ENCODE measurements at regions not wholly inside any gene's neighbourhood (a gene's known extent, or its start where the extent isn't known, plus 50 kb on each side); places are given as distances from the start of the nearest gene placed in this dataset.

DNA sequence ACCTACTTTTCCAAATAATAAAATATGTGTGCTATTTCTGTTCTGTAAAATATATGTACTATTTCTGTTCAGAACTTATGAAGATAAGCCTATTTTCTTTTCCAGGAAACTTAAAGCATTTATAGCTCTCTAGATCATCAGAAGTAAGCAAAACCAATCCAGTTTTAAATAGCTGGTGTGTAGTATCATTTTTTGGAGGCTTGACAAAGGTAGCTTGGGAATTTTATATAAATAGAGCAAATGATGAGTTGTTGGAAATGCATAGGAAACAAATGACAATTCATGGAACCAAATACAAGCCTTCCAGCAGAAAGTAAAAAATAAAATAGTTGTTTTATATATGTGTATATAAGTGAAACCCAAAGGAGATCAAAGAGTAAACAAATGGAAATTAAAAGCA lies 1038.1 kb upstream of the ARRDC3 start:
- intact Hi-C loops (cut with micrococcal nuclease; ENCODE audit: unreplicated experiment): no loop called here
- Histone ChIP-seq H3K36me3 (ENCODE audit: control insufficient read depth in 2 of 2, insufficient read depth in 2 of 2, low read length in 1 of 2) (no peaks in the 10 kb centered on the region), H4K20me1 (ENCODE audit: control insufficient read depth, insufficient read depth) (no peaks in the 10 kb centered on the region), H3K9ac (ENCODE audit: control insufficient read depth, insufficient read depth, low read length) (no peak overlapping the region), H3K4me2 (ENCODE audit: control insufficient read depth, insufficient read depth) (no peak overlapping the region), H3K9me3 (replicated peaks; ENCODE audit: control insufficient read depth, insufficient read depth, low read length) (no peaks in the 10 kb centered on the region; the same call in 1 of the 3 replicates), H2AFZ (ENCODE audit: control insufficient read depth, low read depth, low read length) (no peak overlapping the region), H3K27me3 (replicated peaks in 1 of 2; ENCODE audit: control insufficient read depth in 2 of 2, insufficient read depth in 2 of 2, low read length in 1 of 2) (no peaks in the 10 kb centered on the region), H3K4me1 (ENCODE audit: control insufficient read depth, insufficient read depth, low read length) (no peaks in the 10 kb centered on the region), H3K27ac (ENCODE audit: control insufficient read depth, insufficient read depth) (no peak overlapping the region), H3K79me2 (ENCODE audit: control insufficient read depth, insufficient read depth, low read length) (no peaks in the 10 kb centered on the region), H3K4me3 (no peak overlapping the region)
- in situ Hi-C loops (cut with MboI): no loop called here
- ChIA-PET CTCF (no interaction called here), SMC1A (ENCODE audit: uncharacterized antibody, unreplicated experiment) (no interaction called here), RAD21 (ENCODE audit: unreplicated experiment) (no interaction called here), POLR2A (no interaction called here)
- DNase-seq (ENCODE audit: low read depth, low spot score) (no peak), ATAC-seq (no peak), FAIRE-seq (no peak)
- TF ChIP-seq ZZZ3 (IDR thresholded peaks at IDR 0.05; ENCODE audit: control insufficient read depth, insufficient read length, low read depth): no peak
- BruUV-seq (replicated peaks): no TSS peak

DNA sequence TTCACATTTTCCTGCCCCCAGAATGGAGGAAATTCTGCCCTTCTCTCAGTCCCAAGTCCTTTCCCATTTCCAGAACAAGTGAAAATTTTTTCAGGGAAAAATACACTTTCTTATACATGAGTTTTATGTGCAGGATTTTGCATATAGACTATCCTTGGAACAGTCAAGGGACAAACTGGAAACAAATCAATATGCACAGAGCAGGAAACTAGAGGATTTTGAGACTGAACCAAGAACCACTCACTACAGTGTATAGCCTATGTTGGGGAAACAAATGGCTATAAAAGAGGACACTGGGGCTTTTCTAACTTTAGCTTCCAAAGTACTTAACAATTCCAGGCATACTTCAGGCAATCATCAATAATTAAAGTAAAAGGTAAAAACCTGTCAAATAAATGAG lies 1036.1 kb upstream of the ARRDC3 start:
- H3K27me3 ChIP-seq (replicated peaks in 1 of 2; ENCODE audit: control insufficient read depth in 2 of 2, insufficient read depth in 2 of 2, low read length in 1 of 2): no peaks in the 10 kb centered on the region
- ATAC-seq (no peak), FAIRE-seq (no peak), DNase-seq (ENCODE audit: low read depth, low spot score) (no peak)
- H2AFZ ChIP-seq (ENCODE audit: control insufficient read depth, low read depth, low read length): no peak overlapping the region
- no TSS peak for BruUV-seq (replicated peaks)
- in situ Hi-C loops (cut with MboI) (no loop called here), intact Hi-C loops (cut with micrococcal nuclease; ENCODE audit: unreplicated experiment) (no loop called here)
- no peak overlapping the region for H3K9ac ChIP-seq (ENCODE audit: control insufficient read depth, insufficient read depth, low read length)
- ChIA-PET SMC1A (ENCODE audit: uncharacterized antibody, unreplicated experiment) (no interaction called here), RAD21 (ENCODE audit: unreplicated experiment) (no interaction called here), CTCF (no interaction called here), POLR2A (no interaction called here)
- TF ChIP-seq NRF1 (conservative IDR thresholded peaks at IDR 0.05; ENCODE audit: low read depth, low read length) (no peak), NBN (IDR thresholded peaks at IDR 0.05) (no peak), NFYA (IDR thresholded peaks at IDR 0.05; ENCODE audit: borderline replicate concordance, low read depth, low read length) (no peak), TCF3 (IDR thresholded peaks at IDR 0.05; ENCODE audit: borderline replicate concordance, insufficient read depth, low read depth, low read length) (no peak), CHD1 (IDR thresholded peaks at IDR 0.05; ENCODE audit: low read depth, low read length) (no peak), JUND (IDR thresholded peaks at IDR 0.05; ENCODE audit: low read depth, low read length) (no peak), MEF2B (IDR thresholded peaks at IDR 0.05; ENCODE audit: partially characterized antibody, poor library complexity, severe bottlenecking) (no peak), WRNIP1 (IDR thresholded peaks at IDR 0.05; ENCODE audit: borderline replicate concordance, low read depth, low read length) (no peak)
- no peaks in the 10 kb centered on the region for H3K79me2 ChIP-seq (ENCODE audit: control insufficient read depth, insufficient read depth, low read length)
- H3K4me1 ChIP-seq (ENCODE audit: control insufficient read depth, insufficient read depth, low read length): no peaks in the 10 kb centered on the region
- no peaks in the 10 kb centered on the region for H4K20me1 ChIP-seq (ENCODE audit: control insufficient read depth, insufficient read depth)
- no peak overlapping the region for H3K4me3 ChIP-seq
- no peak overlapping the region for H3K4me2 ChIP-seq (ENCODE audit: control insufficient read depth, insufficient read depth)
- no peaks in the 10 kb centered on the region; the same call in 1 of the 3 replicates for H3K9me3 ChIP-seq (replicated peaks; ENCODE audit: control insufficient read depth, insufficient read depth, low read length)
- no peak overlapping the region for H3K27ac ChIP-seq (ENCODE audit: control insufficient read depth, insufficient read depth)
- H3K36me3 ChIP-seq (ENCODE audit: control insufficient read depth in 2 of 2, insufficient read depth in 2 of 2, low read length in 1 of 2): no peaks in the 10 kb centered on the region

Measured in GM12878 (cell line).